ENCODE measurements at regions not wholly inside any gene's neighbourhood (a gene's known extent, or its start where the extent isn't known, plus 50 kb on each side); places are given as distances from the start of the nearest gene placed in this dataset.

DNA sequence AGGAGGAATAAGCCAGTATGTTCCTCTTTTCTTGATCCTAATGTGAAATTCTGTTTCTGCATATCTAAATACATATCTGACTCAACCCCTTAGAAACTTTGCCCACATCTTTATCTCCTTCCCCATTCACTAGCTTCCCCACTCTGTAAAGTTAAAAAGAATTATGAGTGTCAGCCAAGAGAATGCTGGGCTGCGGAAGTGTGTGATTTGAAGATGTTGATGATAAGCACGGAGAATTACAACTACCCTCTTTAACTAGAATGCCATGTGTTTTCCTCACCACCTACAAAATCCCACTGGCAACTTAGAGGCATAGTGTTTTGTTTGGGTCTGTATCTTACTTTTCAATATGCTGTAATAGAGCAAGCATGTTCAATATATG, 490.4 kb upstream of the FANCL start:
- TF ChIP-seq POLR2A (IDR thresholded peaks at IDR 0.05; ENCODE audit: low read depth, low read length) (no peak), EGR1 (IDR thresholded peaks at IDR 0.05; ENCODE audit: borderline replicate concordance in 1 of 2, low read depth in 2 of 2, low read length in 2 of 2) (no peak), ZNF274 (IDR thresholded peaks at IDR 0.05; ENCODE audit: insufficient read depth, insufficient read length) (no peak), EP300 (IDR thresholded peaks at IDR 0.05; ENCODE audit: borderline replicate concordance in 1 of 2, control insufficient read depth in 1 of 2, low read depth in 2 of 2, low read length in 2 of 2) (no peak), ASH2L (IDR thresholded peaks at IDR 0.05; ENCODE audit: borderline replicate concordance, low read depth) (no peak), ZBED1 (IDR thresholded peaks at IDR 0.05; ENCODE audit: borderline replicate concordance) (no peak), TBL1XR1 (IDR thresholded peaks at IDR 0.05; ENCODE audit: low read depth, low read length) (no peak), EZH2 (IDR thresholded peaks at IDR 0.05; ENCODE audit: borderline replicate concordance, control insufficient read depth, low read depth, low read length) (no peak)
- TF ChIP-seq, protein P1, sequence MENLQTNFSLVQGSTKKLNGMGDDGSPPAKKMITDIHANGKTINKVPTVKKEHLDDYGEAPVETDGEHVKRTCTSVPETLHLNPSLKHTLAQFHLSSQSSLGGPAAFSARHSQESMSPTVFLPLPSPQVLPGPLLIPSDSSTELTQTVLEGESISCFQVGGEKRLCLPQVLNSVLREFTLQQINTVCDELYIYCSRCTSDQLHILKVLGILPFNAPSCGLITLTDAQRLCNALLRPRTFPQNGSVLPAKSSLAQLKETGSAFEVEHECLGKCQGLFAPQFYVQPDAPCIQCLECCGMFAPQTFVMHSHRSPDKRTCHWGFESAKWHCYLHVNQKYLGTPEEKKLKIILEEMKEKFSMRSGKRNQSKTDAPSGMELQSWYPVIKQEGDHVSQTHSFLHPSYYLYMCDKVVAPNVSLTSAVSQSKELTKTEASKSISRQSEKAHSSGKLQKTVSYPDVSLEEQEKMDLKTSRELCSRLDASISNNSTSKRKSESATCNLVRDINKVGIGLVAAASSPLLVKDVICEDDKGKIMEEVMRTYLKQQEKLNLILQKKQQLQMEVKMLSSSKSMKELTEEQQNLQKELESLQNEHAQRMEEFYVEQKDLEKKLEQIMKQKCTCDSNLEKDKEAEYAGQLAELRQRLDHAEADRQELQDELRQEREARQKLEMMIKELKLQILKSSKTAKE (IDR thresholded peaks at IDR 0.05; ENCODE audit: low read depth, poor library complexity, severe bottlenecking), result no peak
- TF ChIP-seq, protein P2, sequence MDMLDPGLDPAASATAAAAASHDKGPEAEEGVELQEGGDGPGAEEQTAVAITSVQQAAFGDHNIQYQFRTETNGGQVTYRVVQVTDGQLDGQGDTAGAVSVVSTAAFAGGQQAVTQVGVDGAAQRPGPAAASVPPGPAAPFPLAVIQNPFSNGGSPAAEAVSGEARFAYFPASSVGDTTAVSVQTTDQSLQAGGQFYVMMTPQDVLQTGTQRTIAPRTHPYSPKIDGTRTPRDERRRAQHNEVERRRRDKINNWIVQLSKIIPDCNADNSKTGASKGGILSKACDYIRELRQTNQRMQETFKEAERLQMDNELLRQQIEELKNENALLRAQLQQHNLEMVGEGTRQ (IDR thresholded peaks at IDR 0.05; ENCODE audit: borderline replicate concordance, low read depth, low read length), result no peak

Measured in GM12878 (cell line).